GM18868 (cell line): ENCODE measurements at regions not wholly inside any gene's neighbourhood (a gene's known extent, or its start where the extent isn't known, plus 50 kb on each side); places are given as distances from the start of the nearest gene placed in this dataset.
A peak's percentile ranks its signal among the peaks of the same experiment; 100 is the strongest.

Experiments used
- ATAC-seq: cut with Tn5 transposase; IDR thresholded peaks from one replicate; pipeline ENCODE4 v1.9.1; 2021; ENCODE audit warnings: mild to moderate bottlenecking, moderate library complexity; ENCODE audit not compliant: unreplicated experiment

DNA sequence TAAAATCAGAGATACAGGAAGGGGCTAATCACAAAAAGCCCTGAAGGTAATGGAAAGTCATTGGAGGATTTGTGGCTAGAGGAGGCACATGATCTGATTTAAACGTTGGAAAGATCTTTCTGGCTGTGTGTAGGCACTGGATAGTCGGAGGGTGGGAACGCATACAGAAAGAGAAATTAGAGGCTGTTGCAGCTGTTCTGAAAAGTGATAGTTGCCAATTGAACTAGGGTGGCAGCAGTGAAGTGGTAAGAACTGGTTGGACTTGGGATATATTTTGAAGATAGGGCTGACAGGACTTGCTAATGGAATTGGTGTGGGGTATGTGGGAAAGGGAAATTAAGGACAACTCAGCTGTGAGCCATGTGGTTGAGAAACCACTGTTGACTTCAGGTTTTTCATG is 223.6 kb downstream of the OGFRL1 start:
- no peak for ATAC-seq

DNA sequence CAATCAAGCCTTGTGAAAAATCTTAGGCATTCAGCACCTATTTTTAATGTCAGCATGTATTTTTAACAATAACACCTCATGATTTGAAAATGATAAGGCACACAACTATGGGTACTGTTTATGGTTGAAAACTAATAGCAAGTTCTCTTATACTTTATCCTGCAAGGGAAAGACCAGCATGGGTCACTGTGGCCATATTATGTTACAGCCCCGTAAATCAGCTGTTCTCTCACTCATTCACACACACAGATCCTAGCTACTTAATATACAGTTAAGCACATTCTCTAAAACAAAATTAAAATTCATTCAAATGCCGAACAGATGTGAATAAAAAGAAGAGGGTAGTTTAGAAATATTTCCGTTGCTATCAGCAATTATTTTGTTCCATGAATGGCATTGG is 224.4 kb downstream of the OGFRL1 start:
- ATAC-seq, result no peak

DNA sequence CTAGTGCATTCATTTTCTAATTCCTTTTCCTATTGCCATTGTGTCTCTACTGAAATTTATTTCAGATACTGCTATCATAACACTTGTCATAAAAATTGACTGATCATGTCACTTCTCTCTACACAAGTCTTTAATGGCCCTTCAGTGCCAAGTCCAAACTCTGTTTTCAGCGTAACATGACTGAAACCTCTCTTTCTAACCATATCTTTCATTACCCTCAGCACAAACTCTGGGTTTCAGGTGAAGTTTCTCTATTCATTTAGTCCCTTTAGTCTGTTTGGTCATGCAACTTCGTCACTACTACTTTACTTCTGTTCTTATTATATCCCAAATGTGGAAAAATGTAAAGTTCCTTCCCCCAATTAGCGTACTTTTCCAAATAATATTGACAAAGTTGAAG is 234.9 kb downstream of the OGFRL1 start:
- peak; percentile 68 for ATAC-seq

DNA sequence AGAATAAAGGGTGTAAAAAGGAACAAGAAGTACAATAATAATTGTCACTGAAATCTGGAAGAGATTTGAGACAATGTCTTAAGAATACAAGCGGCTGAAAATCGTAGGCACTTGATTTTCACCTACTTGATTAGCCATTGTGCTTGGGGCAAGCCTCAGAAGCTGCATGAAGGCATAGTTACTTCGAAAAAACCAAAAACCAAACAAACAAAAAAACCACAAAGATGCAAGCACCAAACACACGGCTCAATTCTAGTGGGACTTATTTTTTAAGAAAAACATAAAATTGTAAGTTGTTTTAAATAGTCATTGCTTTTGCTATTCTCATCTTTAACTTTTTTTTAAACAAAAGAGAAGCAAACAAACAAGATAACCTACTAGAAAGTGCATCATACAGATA is 235.6 kb downstream of the OGFRL1 start:
- no peak for ATAC-seq

DNA sequence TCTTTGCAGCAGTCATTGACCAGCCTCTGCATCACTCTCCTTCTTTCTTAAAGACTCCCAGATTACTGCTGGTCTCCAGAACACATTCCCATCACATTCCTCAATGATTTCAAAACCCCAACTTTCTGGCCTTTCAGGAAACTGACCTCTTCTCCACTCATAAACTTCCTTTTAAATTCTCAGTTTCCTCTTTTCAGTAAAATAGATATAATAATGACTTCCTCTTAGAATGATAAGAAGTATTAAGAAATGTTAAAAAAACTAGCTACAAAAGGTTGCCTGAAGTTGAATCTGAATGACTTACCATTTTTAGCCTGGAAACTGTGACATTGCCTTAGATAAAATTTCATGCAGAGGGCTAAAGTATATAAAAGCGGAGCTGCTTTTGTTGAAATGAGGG is 239.3 kb downstream of the OGFRL1 start:
- ATAC-seq, result no peak

DNA sequence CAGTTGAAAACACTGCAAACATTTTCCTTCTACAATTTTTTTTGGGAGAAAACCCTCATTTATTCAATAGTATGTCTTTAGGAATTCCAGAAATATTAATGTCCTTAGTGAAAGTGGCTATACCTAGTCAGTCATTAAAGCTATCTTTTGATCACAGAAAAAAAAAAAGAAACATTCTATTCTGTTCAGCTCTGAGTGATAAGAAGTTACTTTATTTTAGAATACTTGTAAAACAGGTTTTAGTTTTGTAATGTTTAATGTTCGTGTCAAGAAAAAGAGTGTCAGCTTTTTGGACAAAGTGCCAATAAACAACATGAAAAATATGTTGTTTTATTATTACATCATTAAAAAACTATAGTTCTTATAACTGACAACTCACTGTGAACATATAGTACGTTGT is 240.4 kb downstream of the OGFRL1 start:
- ATAC-seq, result no peak

DNA sequence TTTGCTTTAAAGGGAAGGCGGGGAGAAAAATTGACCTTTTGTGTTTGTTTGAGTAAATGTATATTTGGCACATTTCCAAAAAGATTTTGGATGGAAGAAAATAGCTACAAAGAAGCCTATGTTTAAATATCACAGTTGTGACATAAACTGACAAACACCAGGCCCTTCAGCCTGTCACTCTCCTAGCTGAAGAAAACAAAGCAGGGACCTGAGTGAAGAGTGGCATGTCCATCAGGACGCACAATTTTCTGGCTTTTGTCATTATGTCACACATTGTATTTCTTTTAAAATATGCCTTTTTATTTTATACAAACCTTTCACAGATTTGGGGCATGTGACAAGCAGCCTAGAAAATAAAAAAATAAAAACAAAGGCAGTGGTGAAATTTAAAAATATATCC is 241.2 kb downstream of the OGFRL1 start:
- ATAC-seq, result no peak

DNA sequence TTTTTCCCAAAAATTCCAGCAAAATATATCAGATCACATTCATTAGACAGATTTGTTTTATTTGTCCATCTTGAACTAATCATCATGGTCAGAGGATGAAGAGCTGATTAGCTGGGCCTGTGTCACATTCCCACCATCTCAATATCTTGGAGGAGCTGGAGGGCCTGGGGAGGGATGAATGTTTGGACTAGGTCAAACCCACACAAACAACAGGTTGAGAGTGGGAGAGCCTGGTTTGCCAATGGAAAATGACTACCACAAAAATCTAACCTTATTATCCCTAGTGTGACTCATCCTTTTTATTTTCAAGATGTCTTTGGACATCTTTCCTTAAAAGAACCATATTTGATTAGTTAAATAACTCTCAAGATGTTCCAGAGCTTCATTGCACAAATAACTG is 242.4 kb downstream of the OGFRL1 start:
- no peak for ATAC-seq

DNA sequence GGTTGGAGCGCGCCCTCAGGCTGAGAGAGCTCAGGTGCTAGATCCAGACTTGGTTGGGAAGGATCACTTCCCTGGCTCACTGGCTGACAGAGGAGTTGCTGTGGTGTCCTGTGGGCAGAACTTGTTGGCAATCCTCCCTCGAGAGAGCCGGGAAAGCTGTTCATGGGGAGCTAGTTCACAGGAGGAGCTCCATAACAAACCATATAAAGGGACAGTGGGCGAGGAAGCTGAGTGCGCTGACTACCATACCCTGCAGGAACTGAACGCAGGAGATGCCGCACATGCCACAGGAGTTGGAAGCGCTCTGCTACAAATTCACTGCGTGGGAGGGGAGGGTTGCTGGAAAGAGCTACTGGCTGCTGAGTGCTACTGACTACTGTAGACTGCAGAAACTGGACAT is 243.2 kb downstream of the OGFRL1 start:
- no peak for ATAC-seq

DNA sequence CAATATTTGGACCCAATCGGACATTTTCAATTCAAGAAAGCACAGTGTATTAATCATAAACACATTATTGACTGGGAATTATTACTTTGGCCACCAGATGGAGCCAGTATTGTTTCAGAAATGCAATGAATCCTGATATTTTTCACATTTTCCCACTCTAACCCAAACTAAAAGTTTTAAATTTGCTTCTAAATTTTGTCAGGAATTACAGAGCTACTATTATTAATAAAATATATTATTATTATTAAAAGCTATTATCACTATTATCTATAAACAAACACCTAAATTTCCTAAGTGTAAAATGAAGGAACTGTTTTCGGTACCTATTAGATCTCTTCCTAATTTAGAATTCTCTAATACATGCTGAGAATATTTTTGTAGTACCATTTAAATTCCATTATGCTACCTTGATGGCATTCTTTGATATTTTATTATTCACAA is 245.3 kb downstream of the OGFRL1 start:
- ATAC-seq, result no peak

DNA sequence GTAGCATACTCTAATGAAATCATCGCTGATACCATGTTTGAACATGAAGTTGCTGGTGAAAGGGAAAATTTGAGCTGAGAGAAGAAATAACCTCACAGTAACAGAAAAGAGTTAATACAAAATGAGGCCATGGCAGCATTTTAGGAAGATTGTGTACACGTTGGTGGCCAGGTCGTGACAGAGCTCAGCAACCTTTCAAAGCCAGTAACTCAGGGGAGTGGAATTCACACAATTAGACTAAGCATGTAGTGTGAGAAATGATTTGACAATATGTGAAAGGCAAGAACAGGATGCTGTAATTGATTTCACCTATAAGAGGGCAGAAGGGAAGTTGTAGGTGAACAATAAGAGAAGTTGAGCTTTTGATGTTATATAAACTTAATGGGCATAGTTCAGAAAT is 246.3 kb downstream of the OGFRL1 start:
- ATAC-seq, result no peak

DNA sequence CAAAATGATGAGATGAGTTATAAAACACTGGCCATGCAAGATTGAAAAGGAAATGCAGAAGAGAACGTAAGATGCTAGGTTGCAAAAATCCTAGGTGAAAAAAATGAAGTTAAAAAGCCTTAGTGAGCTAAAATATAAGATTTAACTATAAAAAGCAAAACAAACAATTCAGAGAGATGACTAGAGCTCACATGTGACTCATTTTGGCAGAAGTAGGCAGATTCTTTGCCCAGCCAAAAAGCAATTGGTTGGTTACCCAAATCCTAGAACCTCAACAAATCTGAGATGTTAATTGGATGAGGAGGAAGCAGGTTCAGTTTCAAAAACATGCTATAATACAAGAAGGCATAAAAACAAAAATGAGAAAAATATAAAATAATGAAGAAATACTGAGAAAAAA is 249.1 kb downstream of the OGFRL1 start:
- ATAC-seq, result no peak

DNA sequence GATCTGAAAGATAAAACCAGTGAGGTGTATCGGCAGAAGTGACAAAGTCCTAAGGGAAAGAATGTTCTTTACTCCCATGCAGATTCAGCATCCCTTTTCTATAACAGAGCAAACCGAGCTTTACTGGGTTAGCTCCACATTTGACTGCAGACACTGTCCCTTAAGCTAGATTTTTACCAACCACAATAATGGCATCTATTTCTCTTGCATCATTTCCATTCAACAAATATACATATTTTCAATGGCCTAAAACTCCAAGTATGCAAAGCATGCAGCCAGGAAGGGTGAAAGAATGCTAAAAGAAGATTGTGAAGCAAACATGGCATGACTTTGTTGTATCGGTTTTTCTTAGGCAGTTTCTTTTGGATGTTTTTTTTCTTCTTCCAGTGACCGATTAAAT is 255.4 kb downstream of the OGFRL1 start:
- ATAC-seq, result no peak

DNA sequence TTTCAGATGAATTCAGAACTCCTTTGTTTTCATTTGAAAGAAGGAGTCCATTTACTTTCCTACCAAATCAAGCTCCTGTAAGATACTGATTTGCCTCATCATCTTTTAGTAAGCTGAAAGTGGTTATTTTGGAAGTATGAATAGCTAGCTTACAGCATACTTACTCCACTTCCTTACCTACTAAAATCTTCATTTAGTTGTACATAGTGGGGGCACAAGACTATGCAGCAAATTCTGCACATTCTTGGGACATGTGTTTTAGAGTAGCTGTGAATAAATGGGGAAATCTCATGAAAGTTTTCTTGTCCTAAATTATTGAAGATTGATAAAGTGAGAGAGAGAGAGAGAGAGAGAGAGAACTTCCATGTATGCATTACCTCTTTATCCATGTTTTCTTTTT is 256.3 kb downstream of the OGFRL1 start:
- no peak for ATAC-seq

DNA sequence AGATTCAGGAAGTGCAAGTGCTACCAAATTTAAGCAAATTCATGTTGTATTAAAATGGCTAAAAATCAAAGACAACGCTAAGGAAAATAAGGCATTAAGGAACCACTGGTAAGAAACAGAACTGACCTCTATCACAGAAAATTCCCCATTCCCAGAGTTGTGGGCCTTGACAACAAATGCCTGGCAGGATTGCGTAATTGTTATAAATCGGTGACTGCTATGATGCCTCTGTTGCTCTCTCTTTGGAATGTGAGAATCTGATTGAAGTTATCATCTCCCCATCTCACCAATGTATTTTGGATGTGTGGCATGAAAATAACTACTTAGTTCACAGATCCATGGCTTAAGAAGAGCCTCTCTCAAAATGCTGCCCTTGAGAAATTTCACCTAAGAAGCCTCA is 257.3 kb downstream of the OGFRL1 start:
- ATAC-seq, result no peak

DNA sequence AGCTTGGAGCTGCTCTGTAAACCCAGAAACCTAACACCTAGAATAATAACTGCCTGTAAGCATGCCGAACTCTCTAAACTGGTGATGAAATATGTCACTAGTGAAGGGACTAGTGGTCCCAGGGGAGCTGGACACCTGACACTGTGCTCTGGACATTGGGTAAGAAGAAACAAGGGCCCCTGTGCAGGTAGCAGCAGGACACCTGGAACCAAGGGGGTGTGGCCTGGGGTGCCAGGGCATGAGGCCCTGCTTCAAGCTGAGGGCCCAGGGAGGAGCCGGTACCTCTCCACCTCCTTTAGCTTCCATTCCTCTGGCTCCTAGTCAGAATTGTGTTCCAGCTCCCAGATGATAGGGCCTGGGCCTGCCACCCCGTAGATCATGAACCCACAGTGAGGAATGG is 263.2 kb downstream of the OGFRL1 start:
- ATAC-seq, result no peak

DNA sequence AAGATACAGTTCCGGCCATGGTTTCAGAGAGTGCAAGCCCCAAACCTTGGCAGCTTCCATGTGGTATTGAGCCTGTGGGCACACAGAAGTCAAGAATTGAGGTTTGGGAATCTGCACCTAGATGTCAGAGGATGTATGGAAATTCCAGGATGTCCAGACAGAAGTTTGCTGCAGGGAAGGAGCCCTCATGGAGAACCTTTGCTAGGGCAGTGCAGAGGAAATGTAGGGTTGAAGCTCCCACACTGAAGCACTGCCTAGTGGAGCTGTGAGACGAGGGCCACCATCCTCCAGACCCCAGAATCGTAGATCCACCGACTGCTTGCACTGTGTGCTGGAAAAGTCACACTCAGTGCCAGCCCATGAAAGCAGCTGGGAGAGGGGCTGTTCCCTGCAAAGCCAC is 267.5 kb downstream of the OGFRL1 start:
- ATAC-seq, result no peak

DNA sequence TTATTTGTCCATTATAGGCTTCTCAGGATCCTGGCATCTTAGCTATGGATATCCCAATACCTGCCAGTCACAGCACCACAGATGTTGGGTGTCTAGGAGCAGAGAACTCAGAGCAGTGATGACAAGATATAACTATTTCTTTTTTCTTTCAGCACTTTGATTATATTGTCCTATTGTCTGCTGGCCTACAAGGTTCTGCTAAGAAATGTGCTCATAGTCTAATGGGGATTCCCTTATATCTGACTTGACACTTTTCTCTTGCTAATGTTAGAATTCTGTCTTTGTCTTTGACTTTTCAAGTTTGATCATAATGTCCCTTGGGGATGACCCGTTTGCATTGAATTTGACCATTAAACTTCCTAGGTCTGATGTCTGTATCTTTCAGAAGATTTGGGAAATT is 270.4 kb downstream of the OGFRL1 start:
- no peak for ATAC-seq

DNA sequence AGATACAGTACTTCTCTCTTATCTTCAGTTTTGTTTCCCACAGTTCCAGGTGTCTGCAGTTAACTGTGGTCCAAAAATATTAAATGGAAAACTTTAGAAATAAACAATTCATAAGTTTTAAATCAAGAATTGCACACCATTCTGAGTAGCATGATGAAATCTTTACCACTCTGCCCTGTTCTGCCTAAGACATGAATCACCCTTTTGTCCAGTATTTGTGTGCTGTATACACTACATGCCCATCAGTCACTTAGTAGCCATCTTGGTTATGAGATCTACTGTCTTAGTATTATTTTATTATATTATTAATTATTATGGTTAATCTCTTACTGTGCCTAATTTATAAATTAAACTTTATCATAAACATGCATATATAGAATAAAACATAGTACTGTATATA is 279.0 kb downstream of the OGFRL1 start:
- ATAC-seq, result no peak

DNA sequence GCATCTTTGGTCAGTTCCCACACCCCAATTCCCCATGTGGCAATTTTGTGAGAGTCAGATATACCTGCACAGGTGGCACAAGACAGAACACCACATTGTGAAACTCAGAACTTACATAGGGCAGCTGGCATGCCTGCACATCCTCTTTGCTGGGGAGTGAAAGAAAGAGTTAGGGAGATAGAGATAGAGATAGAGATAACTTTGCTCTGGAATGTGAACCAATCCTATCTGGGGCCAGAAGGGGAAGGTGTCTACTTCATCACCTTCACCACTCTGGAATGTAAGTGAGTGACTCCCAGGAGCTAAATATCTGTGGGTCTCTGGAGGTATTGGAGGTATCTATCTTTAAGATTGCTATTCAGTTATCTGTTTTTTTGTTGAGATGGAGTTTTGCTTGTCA is 289.2 kb downstream of the OGFRL1 start:
- ATAC-seq, result no peak

DNA sequence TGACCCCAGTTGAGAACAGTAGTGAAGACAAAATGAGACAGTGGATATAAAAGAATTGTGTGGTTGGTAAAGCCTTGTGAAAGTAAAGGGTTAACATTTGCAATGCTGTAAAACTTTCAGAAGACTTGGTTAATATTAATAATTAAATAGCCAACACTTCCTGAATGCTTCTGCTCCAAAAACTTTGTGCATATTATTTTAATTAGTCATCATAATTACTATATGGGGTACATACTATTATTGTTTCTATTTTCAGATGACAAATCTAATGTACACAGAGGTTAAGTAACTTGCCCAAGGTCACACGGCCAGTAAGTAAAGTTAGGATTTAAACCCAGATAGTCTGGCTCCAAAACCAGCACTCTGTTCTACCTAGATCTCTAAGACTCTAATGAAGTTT is 291.3 kb downstream of the OGFRL1 start:
- no peak for ATAC-seq

DNA sequence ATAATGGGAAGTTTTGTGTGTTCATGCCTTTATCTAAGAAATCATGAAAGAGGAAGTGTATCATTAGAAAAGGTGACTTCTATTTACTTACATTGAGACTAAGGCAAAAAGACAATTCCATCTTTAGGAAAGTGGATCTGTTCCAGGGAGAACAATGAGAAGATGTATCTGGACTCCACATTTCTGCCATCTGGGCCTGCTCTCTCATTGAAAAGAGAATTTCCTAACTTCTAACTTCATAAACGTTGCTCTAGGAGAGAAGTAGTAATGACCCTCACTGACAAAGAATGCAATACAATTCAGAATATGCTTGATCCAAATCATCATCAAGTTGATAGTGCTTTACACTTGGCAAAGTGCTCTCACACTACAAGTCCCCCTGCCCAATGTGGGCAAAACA is 294.2 kb downstream of the OGFRL1 start:
- no peak for ATAC-seq

DNA sequence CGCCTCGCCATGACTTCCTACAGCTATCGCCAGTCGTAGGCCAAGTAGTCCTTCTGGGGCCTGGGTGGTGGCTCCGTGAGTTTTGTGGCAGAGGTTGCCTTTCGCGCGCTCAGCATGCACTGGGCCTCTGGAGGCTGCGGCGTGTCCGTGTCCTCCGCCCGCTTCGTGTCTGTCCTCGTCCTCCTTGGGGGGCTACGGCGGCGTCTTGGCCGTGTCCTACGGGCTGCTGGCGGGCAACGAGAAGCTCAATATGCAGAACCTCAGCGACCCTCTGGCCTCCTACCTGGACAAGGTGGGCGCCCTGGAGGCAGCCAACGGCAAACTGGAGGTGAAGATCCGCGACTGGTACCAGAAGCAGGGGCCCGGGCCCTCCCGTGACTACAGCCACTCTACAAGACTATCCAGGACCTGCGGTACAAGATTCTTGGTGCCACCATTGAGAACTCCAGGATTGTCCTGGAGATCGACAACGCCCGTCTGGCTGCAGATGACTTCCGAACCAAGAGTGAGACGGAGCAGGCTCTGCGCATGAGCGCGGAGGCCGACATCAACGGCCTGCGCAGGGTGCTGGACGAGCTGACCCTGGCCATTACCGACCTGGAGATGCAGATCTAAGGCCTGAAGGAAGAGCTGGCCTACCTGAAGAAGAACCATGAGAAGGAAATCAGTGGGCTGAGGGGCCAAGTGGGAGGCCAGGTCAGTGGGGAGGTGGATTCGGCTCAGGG is 296.3 kb downstream of the OGFRL1 start:
- no peak for ATAC-seq
